ACC112 (cell line): ENCODE measurements at regions not wholly inside any gene's neighbourhood (a gene's known extent, or its start where the extent isn't known, plus 50 kb on each side); places are given as distances from the start of the nearest gene placed in this dataset.

Experiments
- H2AFZ ChIP-seq: fragments of 200-600 bp; sonication (generic); one replicate; pipeline ENCODE4 v1.6.0; 2017; ENCODE audit warnings: antibody characterized with exemption, low read length; ENCODE audit not compliant: unreplicated experiment
- H3K27ac ChIP-seq: fragments of 200-600 bp; sonication (generic); 2 replicates; pipeline ENCODE4 v1.5.1; 2014; ENCODE audit warnings: low read depth, mild to moderate bottlenecking, antibody characterized with exemption, low read length, moderate library complexity
- H3K27me3 ChIP-seq: fragments of 200-600 bp; sonication (generic); 2 replicates; pipeline ENCODE4 v1.6.1; 2014; ENCODE audit warnings: mild to moderate bottlenecking, antibody characterized with exemption, low read length, moderate library complexity, mixed read lengths; ENCODE audit not compliant: insufficient read depth
- H3K36me3 ChIP-seq: fragments of 200-600 bp; sonication (generic); 2 replicates; pipeline ENCODE4 v1.6.1; 2016; ENCODE audit warnings: mild to moderate bottlenecking, antibody characterized with exemption, low read length, moderate library complexity, mixed read lengths; ENCODE audit not compliant: insufficient read depth
- H3K4me1 ChIP-seq: fragments of 200-600 bp; sonication (generic); one replicate; pipeline ENCODE4 v1.6.1; 2016; ENCODE audit warnings: low read length, mixed read lengths; ENCODE audit not compliant: insufficient read depth, unreplicated experiment, control insufficient read depth
- H3K4me3 ChIP-seq: fragments of 200-600 bp; sonication (generic); 2 replicates; pipeline ENCODE4 v1.5.1; 2014; ENCODE audit warnings: mild to moderate bottlenecking, low read depth, low read length
- H3K79me2 ChIP-seq: fragments of 200-600 bp; sonication (generic); one replicate; pipeline ENCODE4 v1.6.0; 2016; ENCODE audit warnings: low read length; ENCODE audit not compliant: control insufficient read depth, unreplicated experiment, insufficient read depth

GRCh38 chr3:143187111-143187510 lies 67.5 kb downstream of the CHST2 start:
- Histone ChIP-seq H3K27me3 (0 out of 2 replicates have a peak, but pooled peaks cover 14% of the 10 kb centered on the region), H3K4me1 (no peaks in the 10 kb centered on the region), H3K4me3 (no peak overlapping the region), H3K27ac (no peak overlapping the region), H2AFZ (no peak overlapping the region), H3K79me2 (no peaks in the 10 kb centered on the region), H3K36me3 (no peaks in the 10 kb centered on the region)

- H3K4me3 ChIP-seq, result no peak overlapping the region
- H3K36me3 ChIP-seq, result no peaks in the 10 kb centered on the region
- H3K4me1 ChIP-seq, result no peaks in the 10 kb centered on the region
- 0 out of 2 replicates have a peak, but pooled peaks cover 14% of the 10 kb centered on the region for H3K27me3 ChIP-seq
- no peak overlapping the region for H2AFZ ChIP-seq
- no peaks in the 10 kb centered on the region for H3K79me2 ChIP-seq
- H3K27ac ChIP-seq, result no peak overlapping the region
Measured at GRCh38 chr3:143188881-143189280, 69.3 kb downstream of the CHST2 start.

- Histone ChIP-seq H3K4me1 (no peaks in the 10 kb centered on the region), H3K4me3 (no peak overlapping the region), H3K79me2 (no peaks in the 10 kb centered on the region), H2AFZ (no peak overlapping the region), H3K27ac (no peak overlapping the region), H3K36me3 (no peaks in the 10 kb centered on the region), H3K27me3 (0 out of 2 replicates have a peak, but pooled peaks cover 14% of the 10 kb centered on the region)
Measured at GRCh38 chr3:143190101-143190500, 70.5 kb downstream of the CHST2 start.

DNA sequence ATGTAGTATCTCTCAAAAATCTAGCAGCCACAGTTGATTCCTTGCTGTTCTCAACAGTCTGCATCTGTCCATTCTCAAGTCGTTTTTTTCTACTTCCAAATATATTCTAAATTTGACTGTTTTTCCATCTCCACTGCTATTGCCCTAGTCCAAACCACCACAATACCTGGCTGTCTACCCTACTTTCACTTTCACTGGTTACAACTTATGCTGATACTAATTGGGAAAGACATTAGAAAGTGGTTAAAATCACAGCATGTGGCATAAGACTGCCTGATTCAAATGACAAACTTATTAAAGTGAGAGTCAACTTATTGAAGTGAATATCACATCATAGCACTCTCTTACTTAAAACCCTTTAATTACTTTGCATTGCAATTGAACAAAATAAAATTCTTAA lies 72.6 kb downstream of the CHST2 start:
- Histone ChIP-seq H3K79me2 (no peaks in the 10 kb centered on the region), H3K36me3 (no peaks in the 10 kb centered on the region), H3K27ac (no peak overlapping the region), H3K4me1 (no peaks in the 10 kb centered on the region), H3K27me3 (0 out of 2 replicates have a peak, but pooled peaks cover 14% of the 10 kb centered on the region), H2AFZ (no peak overlapping the region), H3K4me3 (no peak overlapping the region)

GRCh38 chr3:143200001-143200924 lies 80.7 kb downstream of the CHST2 start:
- no peak overlapping the region for H3K4me3 ChIP-seq
- no peak overlapping the region for H3K27ac ChIP-seq
- H2AFZ ChIP-seq, result peak overlapping the region; percentile 16
- H3K36me3 ChIP-seq, result no peaks in the 10 kb centered on the region
- no peaks in the 10 kb centered on the region for H3K79me2 ChIP-seq
- H3K4me1 ChIP-seq, result peaks cover 4% of the 10 kb centered on the region
- no peaks in the 10 kb centered on the region for H3K27me3 ChIP-seq

DNA sequence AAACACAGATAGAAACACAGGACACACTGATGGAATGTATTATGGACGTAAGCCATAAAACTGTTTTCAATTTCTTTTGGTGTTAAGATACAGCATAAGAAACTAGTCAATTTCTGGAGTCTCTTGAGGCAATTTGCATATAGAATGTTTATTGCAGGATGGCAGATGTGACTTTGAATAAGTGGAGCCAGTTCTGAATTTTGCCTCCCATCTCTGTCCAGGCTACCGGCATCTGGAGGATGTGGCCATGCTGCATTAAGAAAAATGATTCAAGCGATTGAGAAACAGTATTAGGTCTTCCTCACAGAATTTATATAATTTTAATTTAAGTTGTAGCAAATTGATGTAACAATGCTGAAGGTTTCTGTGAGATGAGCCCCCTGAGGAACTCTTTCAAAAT lies 81.5 kb downstream of the CHST2 start:
- no peak overlapping the region for H2AFZ ChIP-seq
- H3K4me1 ChIP-seq, result peaks cover 4% of the 10 kb centered on the region
- no peaks in the 10 kb centered on the region for H3K36me3 ChIP-seq
- H3K4me3 ChIP-seq, result no peak overlapping the region
- no peaks in the 10 kb centered on the region for H3K79me2 ChIP-seq
- no peak overlapping the region for H3K27ac ChIP-seq
- H3K27me3 ChIP-seq, result no peaks in the 10 kb centered on the region

DNA sequence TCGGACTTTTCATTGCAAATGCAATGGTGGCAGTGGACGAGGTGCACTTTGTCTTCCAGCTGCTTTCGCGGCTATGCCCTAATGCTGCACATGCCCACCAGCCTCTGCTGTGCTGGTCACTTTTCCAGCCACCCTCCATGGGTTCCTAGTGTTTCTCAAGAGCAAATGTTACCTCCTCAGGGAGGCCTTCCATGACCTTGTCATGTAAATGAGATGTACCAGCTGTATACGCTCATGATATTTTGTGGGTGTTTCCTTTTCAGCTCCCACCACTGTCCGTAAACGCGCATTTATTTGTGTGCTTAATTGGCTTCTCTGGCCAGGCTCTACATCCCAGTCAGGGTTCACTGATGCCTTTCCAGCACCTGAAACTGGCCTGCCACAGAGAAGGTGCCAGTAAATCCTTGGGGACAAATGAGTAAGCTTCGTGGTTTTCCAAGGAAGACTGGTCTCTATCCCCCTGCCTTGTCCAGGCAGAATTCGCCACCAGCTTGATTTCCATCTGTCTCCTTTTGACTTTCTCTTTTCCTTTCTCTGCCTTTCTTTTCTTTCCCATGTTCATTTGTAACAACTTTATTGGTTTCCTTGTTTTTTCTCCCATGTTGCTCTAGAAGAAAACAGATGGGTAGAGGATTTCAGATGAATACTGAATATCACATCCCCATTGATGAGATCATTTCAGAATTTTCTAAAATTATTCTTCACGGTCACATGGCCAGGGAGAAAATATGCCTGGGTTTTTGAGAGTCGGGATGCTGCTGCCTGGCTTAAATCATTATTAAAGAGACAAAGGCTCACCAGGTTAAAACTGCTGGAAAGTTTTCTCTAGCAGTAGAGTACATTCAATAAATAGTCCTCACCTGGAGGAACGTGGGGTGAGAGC lies 82.5 kb downstream of the CHST2 start:
- H3K27ac ChIP-seq, result no peak overlapping the region

DNA sequence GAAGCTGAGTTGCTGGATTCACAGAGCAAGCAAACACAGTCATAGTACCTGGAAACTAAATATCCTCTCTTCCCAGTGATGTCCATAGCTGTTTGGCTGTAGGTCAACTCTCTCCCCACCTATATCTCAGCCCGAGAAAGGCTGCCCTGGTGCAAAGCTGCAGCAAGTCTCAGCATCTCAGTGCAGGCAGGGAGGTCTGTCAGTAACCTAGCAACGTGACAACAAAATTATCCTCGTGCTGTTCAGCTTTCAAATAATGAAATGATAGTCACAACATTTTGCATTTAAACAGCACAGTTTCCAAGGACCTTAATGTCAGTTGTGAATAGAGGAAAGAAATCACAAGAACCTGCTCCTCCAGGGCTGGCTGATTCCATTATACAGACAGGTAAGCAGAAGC lies 83.6 kb downstream of the CHST2 start:
- H3K4me1 ChIP-seq, result peaks cover 8% of the 10 kb centered on the region
- H3K79me2 ChIP-seq, result no peaks in the 10 kb centered on the region
- H3K36me3 ChIP-seq, result no peaks in the 10 kb centered on the region
- H3K27ac ChIP-seq, result no peak overlapping the region
- no peaks in the 10 kb centered on the region for H3K27me3 ChIP-seq
- H2AFZ ChIP-seq, result no peak overlapping the region
- H3K4me3 ChIP-seq, result no peak overlapping the region

More for the DNA sequence above, 82.5 kb downstream of the CHST2 start:
- Histone ChIP-seq H3K79me2 (no peaks in the 10 kb centered on the region), H3K4me3 (no peak overlapping the region), H2AFZ (no peak overlapping the region), H3K4me1 (peaks cover 6% of the 10 kb centered on the region), H3K27me3 (no peaks in the 10 kb centered on the region), H3K36me3 (no peaks in the 10 kb centered on the region)

GRCh38 chr3:143203848-143204247 lies 84.3 kb downstream of the CHST2 start:
- Histone ChIP-seq H3K36me3 (no peaks in the 10 kb centered on the region), H3K27ac (no peak overlapping the region), H3K27me3 (no peaks in the 10 kb centered on the region), H2AFZ (no peak overlapping the region), H3K4me1 (peaks cover 8% of the 10 kb centered on the region), H3K79me2 (no peaks in the 10 kb centered on the region), H3K4me3 (no peak overlapping the region)

DNA sequence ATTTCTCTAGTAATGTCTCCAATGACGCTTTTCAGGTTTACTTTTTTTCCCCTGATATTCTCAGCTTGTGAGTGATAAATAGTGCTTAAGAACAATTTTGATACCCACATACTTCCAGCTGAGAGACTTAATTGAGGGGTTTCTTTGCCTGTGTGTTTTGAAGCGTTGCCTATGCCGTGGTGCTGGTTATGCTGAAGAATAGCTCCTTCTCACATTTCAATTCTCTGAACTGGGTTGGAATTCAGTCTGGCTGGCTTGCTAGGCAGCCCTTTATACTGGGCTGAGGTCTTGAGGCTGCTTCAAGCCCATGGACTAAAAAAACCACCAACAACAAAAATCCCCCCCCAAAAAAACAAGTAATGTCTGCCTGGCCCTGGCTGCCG lies 87.4 kb downstream of the CHST2 start:
- no peaks in the 10 kb centered on the region for H3K27me3 ChIP-seq
- no peak overlapping the region for H2AFZ ChIP-seq
- H3K36me3 ChIP-seq, result no peaks in the 10 kb centered on the region
- peaks cover 8% of the 10 kb centered on the region for H3K4me1 ChIP-seq
- no peaks in the 10 kb centered on the region for H3K79me2 ChIP-seq
- no peak overlapping the region for H3K4me3 ChIP-seq
- no peak overlapping the region for H3K27ac ChIP-seq
